ENCODE measurements at regions not wholly inside any gene's neighbourhood (a gene's known extent, or its start where the extent isn't known, plus 50 kb on each side); places are given as distances from the start of the nearest gene placed in this dataset.

DNA sequence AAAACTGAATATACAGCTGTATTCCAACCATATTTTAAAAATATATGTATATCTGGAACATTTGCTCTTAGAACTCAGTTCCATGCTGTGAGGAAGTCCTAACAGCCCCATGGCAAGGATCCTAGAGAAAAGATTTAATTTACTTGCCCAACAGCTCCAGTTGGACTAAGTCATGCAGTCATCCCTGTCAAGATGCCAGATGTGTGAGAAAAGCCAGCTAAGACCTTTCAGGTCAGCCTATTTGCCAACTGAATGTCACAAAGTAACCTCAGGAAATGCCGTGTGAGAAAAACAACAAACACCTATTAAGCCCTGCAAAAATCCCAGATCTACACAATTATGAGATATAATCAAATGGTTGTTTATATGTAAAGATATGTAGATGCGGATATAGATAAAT is 416.3 kb downstream of the NR2F1-AS1 start:
- DNase-seq (ENCODE audit: low read depth, low spot score), result peak; percentile 75
- no peak for TF ChIP-seq POLR2AphosphoS5 (IDR thresholded peaks at IDR 0.05; ENCODE audit: low read depth, low read length)
- TF ChIP-seq, protein P1, sequence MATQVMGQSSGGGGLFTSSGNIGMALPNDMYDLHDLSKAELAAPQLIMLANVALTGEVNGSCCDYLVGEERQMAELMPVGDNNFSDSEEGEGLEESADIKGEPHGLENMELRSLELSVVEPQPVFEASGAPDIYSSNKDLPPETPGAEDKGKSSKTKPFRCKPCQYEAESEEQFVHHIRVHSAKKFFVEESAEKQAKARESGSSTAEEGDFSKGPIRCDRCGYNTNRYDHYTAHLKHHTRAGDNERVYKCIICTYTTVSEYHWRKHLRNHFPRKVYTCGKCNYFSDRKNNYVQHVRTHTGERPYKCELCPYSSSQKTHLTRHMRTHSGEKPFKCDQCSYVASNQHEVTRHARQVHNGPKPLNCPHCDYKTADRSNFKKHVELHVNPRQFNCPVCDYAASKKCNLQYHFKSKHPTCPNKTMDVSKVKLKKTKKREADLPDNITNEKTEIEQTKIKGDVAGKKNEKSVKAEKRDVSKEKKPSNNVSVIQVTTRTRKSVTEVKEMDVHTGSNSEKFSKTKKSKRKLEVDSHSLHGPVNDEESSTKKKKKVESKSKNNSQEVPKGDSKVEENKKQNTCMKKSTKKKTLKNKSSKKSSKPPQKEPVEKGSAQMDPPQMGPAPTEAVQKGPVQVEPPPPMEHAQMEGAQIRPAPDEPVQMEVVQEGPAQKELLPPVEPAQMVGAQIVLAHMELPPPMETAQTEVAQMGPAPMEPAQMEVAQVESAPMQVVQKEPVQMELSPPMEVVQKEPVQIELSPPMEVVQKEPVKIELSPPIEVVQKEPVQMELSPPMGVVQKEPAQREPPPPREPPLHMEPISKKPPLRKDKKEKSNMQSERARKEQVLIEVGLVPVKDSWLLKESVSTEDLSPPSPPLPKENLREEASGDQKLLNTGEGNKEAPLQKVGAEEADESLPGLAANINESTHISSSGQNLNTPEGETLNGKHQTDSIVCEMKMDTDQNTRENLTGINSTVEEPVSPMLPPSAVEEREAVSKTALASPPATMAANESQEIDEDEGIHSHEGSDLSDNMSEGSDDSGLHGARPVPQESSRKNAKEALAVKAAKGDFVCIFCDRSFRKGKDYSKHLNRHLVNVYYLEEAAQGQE (IDR thresholded peaks at IDR 0.05; ENCODE audit: insufficient read depth in 1 of 2, low read depth in 2 of 2, low read length in 1 of 2), result no peak
- Histone ChIP-seq H3K27me3 (ENCODE audit: control insufficient read depth, insufficient read depth, low read length) (no peaks in the 10 kb centered on the region), H3K36me3 (ENCODE audit: control insufficient read depth, insufficient read depth, low read length) (no peaks in the 10 kb centered on the region), H3K9me3 (ENCODE audit: control insufficient read depth, insufficient read depth, low read depth, low read length) (no peaks in the 10 kb centered on the region), H3K4me3 (ENCODE audit: low read depth in 2 of 2, low read length in 2 of 2) (no peak overlapping the region), H3K27ac (ENCODE audit: low read length) (peak overlapping the region; percentile 69), H3K4me1 (ENCODE audit: control insufficient read depth, insufficient read depth, low read length) (peaks cover 20% of the 10 kb centered on the region; the same call in 1 of the 2 replicates)
- ATAC-seq, result peak; percentile 77
- POLR2A ChIA-PET, result no interaction called here
- intact Hi-C loops (cut with micrococcal nuclease; ENCODE audit: unreplicated experiment) (no loop called here), in situ Hi-C loops (cut with HindIII; ENCODE audit: low pct_unique_long_range_greater_than_20kb, low sequenced_read_pairs) (no loop called here)
- CTCF ChIA-PET, result no interaction called here
- BruUV-seq (replicated peaks), result no TSS peak

DNA sequence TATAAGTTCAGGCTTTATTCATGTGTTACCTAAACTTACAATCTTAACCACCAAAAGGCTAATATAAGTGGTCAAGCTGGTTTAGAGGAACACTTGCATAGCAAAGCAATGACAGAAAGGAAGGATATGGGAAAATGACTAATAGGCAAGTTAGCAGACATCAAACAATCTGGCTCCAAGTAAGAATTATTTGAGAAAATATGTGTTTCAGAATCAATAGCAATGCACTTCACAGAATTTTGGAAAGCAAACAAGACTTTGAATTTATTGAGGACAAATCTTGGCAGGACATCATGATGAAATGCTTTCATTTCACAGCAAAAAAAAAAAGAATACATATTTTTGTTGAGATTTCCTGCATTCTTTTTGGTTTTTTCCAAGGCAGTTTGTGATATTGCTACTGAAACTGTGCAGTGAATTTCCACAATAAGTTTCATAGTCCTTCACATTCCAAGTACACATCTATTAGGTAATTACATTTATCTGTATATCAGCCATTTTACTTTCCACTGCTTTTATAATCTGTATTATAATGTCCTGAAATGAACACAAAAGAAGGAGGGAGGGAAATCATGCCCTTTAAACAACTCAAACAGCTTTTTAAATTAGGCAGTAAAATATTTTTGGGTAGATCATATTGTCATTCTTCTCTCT is 417.9 kb downstream of the NR2F1-AS1 start:
- peak; percentile 76 for ATAC-seq
- Histone ChIP-seq H3K27ac (ENCODE audit: low read length) (peak overlapping the region; percentile 78), H3K4me1 (ENCODE audit: control insufficient read depth, insufficient read depth, low read length) (peaks cover 20% of the 10 kb centered on the region; the same call in 1 of the 2 replicates), H3K36me3 (ENCODE audit: control insufficient read depth, insufficient read depth, low read length) (no peaks in the 10 kb centered on the region), H3K9me3 (ENCODE audit: control insufficient read depth, insufficient read depth, low read depth, low read length) (no peaks in the 10 kb centered on the region), H3K4me3 (ENCODE audit: low read depth in 2 of 2, low read length in 2 of 2) (no peak overlapping the region), H3K27me3 (ENCODE audit: control insufficient read depth, insufficient read depth, low read length) (no peaks in the 10 kb centered on the region)
- in situ Hi-C loops (cut with HindIII; ENCODE audit: low pct_unique_long_range_greater_than_20kb, low sequenced_read_pairs), result no loop called here
- CTCF ChIA-PET, result no interaction called here
- TF ChIP-seq TCF7L2 (IDR thresholded peaks at IDR 0.05; ENCODE audit: low read depth, low read length), result peak; percentile 66; the same call in 1 of the 2 replicates
- no peak for TF ChIP-seq SIN3A (IDR thresholded peaks at IDR 0.05; ENCODE audit: borderline replicate concordance, insufficient read depth, low read depth, low read length)
- TF ChIP-seq, protein P2, sequence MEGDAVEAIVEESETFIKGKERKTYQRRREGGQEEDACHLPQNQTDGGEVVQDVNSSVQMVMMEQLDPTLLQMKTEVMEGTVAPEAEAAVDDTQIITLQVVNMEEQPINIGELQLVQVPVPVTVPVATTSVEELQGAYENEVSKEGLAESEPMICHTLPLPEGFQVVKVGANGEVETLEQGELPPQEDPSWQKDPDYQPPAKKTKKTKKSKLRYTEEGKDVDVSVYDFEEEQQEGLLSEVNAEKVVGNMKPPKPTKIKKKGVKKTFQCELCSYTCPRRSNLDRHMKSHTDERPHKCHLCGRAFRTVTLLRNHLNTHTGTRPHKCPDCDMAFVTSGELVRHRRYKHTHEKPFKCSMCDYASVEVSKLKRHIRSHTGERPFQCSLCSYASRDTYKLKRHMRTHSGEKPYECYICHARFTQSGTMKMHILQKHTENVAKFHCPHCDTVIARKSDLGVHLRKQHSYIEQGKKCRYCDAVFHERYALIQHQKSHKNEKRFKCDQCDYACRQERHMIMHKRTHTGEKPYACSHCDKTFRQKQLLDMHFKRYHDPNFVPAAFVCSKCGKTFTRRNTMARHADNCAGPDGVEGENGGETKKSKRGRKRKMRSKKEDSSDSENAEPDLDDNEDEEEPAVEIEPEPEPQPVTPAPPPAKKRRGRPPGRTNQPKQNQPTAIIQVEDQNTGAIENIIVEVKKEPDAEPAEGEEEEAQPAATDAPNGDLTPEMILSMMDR (IDR thresholded peaks at IDR 0.05), result no peak
- no peak for DNase-seq (ENCODE audit: low read depth, low spot score)
- BruUV-seq (replicated peaks), result no TSS peak
- POLR2A ChIA-PET, result no interaction called here
- intact Hi-C loops (cut with micrococcal nuclease; ENCODE audit: unreplicated experiment), result no loop called here
